ENCODE measurements at regions not wholly inside any gene's neighbourhood (a gene's known extent, or its start where the extent isn't known, plus 50 kb on each side); places are given as distances from the start of the nearest gene placed in this dataset.
"Not testable (repeated sequence)": the region's sequence is repeated elsewhere in the genome, so short reads cannot be mapped to it uniquely, and the experiment has no call there.

- no peaks in the 10 kb centered on the region for H3K4me1 Mint-ChIP-seq (ENCODE audit: low read depth)
- H3K36me3 Mint-ChIP-seq (ENCODE audit: low read depth): no peaks in the 10 kb centered on the region
Measured at GRCh38 chr10:80720549-80720948, 182.8 kb downstream of the SH2D4B start.

GRCh38 chr10:80728354-80728753 lies 190.7 kb downstream of the SH2D4B start:
- not testable (repeated sequence) for H3K27ac Mint-ChIP-seq

More at GRCh38 chr10:80720549-80720948, 182.8 kb downstream of the SH2D4B start:
- intact Hi-C loops (cut with micrococcal nuclease): no loop called here
- Mint-ChIP-seq H3K27me3 (ENCODE audit: insufficient read depth) (no peaks in the 10 kb centered on the region), H3K27ac (no peak overlapping the region), H3K9me3 (no peaks in the 10 kb centered on the region), H3K4me3 (no peak overlapping the region)
- no peak for DNase-seq (ENCODE audit: low spot score)

DNA sequence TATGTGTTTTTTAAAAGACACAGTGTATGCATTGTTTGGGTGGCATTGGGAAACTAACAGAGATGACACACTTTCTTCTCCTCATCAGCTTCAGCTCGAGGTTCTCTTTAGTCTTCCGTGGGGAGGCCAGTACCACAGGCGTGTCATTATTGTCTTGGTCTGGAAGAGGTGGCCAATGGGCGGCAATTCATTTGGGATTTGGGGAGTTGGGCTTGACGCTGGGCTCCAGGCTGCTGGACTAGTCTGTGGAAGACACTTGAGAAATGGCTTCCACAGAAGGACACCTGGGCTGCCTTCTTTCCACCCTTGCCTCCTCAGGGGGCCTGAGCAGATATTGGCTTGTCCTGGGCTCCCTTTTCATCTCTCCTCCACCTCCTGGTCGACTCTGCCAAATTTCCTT lies 192.2 kb downstream of the SH2D4B start:
- Mint-ChIP-seq H3K27ac (no peak overlapping the region), H3K9me3 (no peaks in the 10 kb centered on the region), H3K4me1 (ENCODE audit: low read depth) (no peaks in the 10 kb centered on the region), H3K4me3 (no peak overlapping the region), H3K36me3 (ENCODE audit: low read depth) (no peaks in the 10 kb centered on the region), H3K27me3 (ENCODE audit: insufficient read depth) (no peaks in the 10 kb centered on the region)
- intact Hi-C loops (cut with micrococcal nuclease): no loop called here
- no peak for DNase-seq (ENCODE audit: low spot score)

More at GRCh38 chr10:80728354-80728753, 190.7 kb downstream of the SH2D4B start:
- H3K4me3 Mint-ChIP-seq; H3K4me1 Mint-ChIP-seq (ENCODE audit: low read depth); H3K9me3 Mint-ChIP-seq; intact Hi-C loops (cut with micrococcal nuclease); H3K27me3 Mint-ChIP-seq (ENCODE audit: insufficient read depth); DNase-seq (ENCODE audit: low spot score); H3K36me3 Mint-ChIP-seq (ENCODE audit: low read depth): not testable (repeated sequence)

GRCh38 chr10:80730522-80730921 lies 192.8 kb downstream of the SH2D4B start:
- intact Hi-C loops (cut with micrococcal nuclease): no loop called here
- no peak overlapping the region for H3K4me3 Mint-ChIP-seq
- DNase-seq (ENCODE audit: low spot score): no peak
- no peaks in the 10 kb centered on the region for H3K36me3 Mint-ChIP-seq (ENCODE audit: low read depth)
- H3K4me1 Mint-ChIP-seq (ENCODE audit: low read depth): no peaks in the 10 kb centered on the region
- no peaks in the 10 kb centered on the region for H3K27me3 Mint-ChIP-seq (ENCODE audit: insufficient read depth)
- H3K9me3 Mint-ChIP-seq: no peaks in the 10 kb centered on the region
- H3K27ac Mint-ChIP-seq: no peak overlapping the region

DNA sequence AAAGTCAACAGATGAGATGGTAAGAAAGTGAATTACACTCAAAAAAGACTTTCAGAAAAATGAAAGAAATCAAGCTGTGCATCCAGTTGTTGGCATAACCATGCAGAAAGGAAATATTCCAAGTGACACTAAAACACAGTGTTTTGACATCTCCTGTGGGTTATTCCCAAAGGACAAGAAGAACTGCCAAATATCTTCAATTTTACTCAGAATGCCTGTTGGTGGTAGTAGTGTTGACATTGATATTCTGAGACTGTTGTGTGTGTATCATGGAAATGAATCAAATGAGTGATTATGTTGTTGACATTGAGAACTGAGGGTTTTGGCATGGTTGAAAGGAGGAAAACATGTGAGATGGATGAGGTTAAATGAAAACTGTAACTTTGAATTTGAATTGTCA lies 196.9 kb downstream of the SH2D4B start:
- no peak for DNase-seq (ENCODE audit: low spot score)
- no peaks in the 10 kb centered on the region for H3K4me1 Mint-ChIP-seq (ENCODE audit: low read depth)
- H3K9me3 Mint-ChIP-seq: no peaks in the 10 kb centered on the region
- H3K4me3 Mint-ChIP-seq: no peak overlapping the region
- H3K36me3 Mint-ChIP-seq (ENCODE audit: low read depth): no peaks in the 10 kb centered on the region
- no peaks in the 10 kb centered on the region for H3K27me3 Mint-ChIP-seq (ENCODE audit: insufficient read depth)
- intact Hi-C loops (cut with micrococcal nuclease): no loop called here
- no peak overlapping the region for H3K27ac Mint-ChIP-seq

GRCh38 chr10:80737209-80737608 lies 199.5 kb downstream of the SH2D4B start:
- Mint-ChIP-seq H3K4me3 (no peak overlapping the region), H3K27me3 (ENCODE audit: insufficient read depth) (peaks cover 3% of the 10 kb centered on the region), H3K36me3 (ENCODE audit: low read depth) (no peaks in the 10 kb centered on the region), H3K4me1 (ENCODE audit: low read depth) (no peaks in the 10 kb centered on the region), H3K27ac (no peak overlapping the region), H3K9me3 (no peaks in the 10 kb centered on the region)
- no peak for DNase-seq (ENCODE audit: low spot score)
- intact Hi-C loops (cut with micrococcal nuclease): no loop called here

GRCh38 chr10:80739328-80739727 lies 201.6 kb downstream of the SH2D4B start:
- Mint-ChIP-seq H3K27ac (no peak overlapping the region), H3K27me3 (ENCODE audit: insufficient read depth) (peaks cover 3% of the 10 kb centered on the region), H3K4me3 (no peak overlapping the region), H3K9me3 (no peaks in the 10 kb centered on the region), H3K4me1 (ENCODE audit: low read depth) (no peaks in the 10 kb centered on the region), H3K36me3 (ENCODE audit: low read depth) (no peaks in the 10 kb centered on the region)
- DNase-seq (ENCODE audit: low spot score): no peak
- intact Hi-C loops (cut with micrococcal nuclease): no loop called here

GRCh38 chr10:80739963-80740715 lies 202.4 kb downstream of the SH2D4B start:
- H3K36me3 Mint-ChIP-seq (ENCODE audit: low read depth): no peaks in the 10 kb centered on the region
- no peak overlapping the region for H3K4me3 Mint-ChIP-seq
- no peak overlapping the region for H3K27ac Mint-ChIP-seq
- intact Hi-C loops (cut with micrococcal nuclease): no loop called here
- DNase-seq (ENCODE audit: low spot score): no peak
- H3K4me1 Mint-ChIP-seq (ENCODE audit: low read depth): no peaks in the 10 kb centered on the region
- peaks cover 3% of the 10 kb centered on the region for H3K27me3 Mint-ChIP-seq (ENCODE audit: insufficient read depth)
- no peaks in the 10 kb centered on the region for H3K9me3 Mint-ChIP-seq

GRCh38 chr10:80741278-80741677 lies 203.6 kb downstream of the SH2D4B start:
- peaks cover 3% of the 10 kb centered on the region for H3K27me3 Mint-ChIP-seq (ENCODE audit: insufficient read depth)
- H3K36me3 Mint-ChIP-seq (ENCODE audit: low read depth): no peaks in the 10 kb centered on the region
- no peak overlapping the region for H3K4me3 Mint-ChIP-seq
- no peak overlapping the region for H3K27ac Mint-ChIP-seq
- intact Hi-C loops (cut with micrococcal nuclease): no loop called here
- DNase-seq (ENCODE audit: low spot score): no peak
- no peaks in the 10 kb centered on the region for H3K4me1 Mint-ChIP-seq (ENCODE audit: low read depth)
- H3K9me3 Mint-ChIP-seq: no peaks in the 10 kb centered on the region

DNA sequence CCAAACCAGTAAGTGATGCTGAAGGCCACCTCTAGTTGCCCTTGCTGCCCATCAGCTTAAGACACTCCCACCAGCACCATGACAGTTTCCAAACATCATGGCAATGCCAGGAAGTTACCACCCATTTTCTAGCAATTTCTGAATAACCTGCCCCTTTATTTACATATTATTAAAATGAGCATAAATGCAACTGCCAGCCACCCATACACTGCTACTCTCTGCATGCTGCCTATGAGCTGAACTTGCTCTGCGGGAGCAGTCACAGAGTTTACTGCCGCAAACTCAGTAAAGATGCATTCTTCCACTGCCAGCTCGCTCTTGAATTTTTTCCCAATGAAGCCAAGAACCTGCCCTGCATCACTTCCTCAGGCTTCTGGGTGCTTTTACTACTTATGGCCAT lies 212.6 kb downstream of the SH2D4B start:
- H3K27ac Mint-ChIP-seq: no peak overlapping the region
- no peaks in the 10 kb centered on the region for H3K4me1 Mint-ChIP-seq (ENCODE audit: low read depth)

GRCh38 chr10:80751940-80752339 lies 214.2 kb downstream of the SH2D4B start:
- H3K4me3 Mint-ChIP-seq: no peak overlapping the region
- no peaks in the 10 kb centered on the region for H3K4me1 Mint-ChIP-seq (ENCODE audit: low read depth)
- no peaks in the 10 kb centered on the region for H3K36me3 Mint-ChIP-seq (ENCODE audit: low read depth)
- H3K27me3 Mint-ChIP-seq (ENCODE audit: insufficient read depth): peaks cover 2% of the 10 kb centered on the region
- no peak for DNase-seq (ENCODE audit: low spot score)
- intact Hi-C loops (cut with micrococcal nuclease): no loop called here
- no peaks in the 10 kb centered on the region for H3K9me3 Mint-ChIP-seq
- H3K27ac Mint-ChIP-seq: no peak overlapping the region

More for the DNA sequence above, 212.6 kb downstream of the SH2D4B start:
- no peak for DNase-seq (ENCODE audit: low spot score)
- intact Hi-C loops (cut with micrococcal nuclease): no loop called here
- Mint-ChIP-seq H3K9me3 (no peaks in the 10 kb centered on the region), H3K27me3 (ENCODE audit: insufficient read depth) (peaks cover 2% of the 10 kb centered on the region), H3K36me3 (ENCODE audit: low read depth) (no peaks in the 10 kb centered on the region), H3K4me3 (no peak overlapping the region)

DNA sequence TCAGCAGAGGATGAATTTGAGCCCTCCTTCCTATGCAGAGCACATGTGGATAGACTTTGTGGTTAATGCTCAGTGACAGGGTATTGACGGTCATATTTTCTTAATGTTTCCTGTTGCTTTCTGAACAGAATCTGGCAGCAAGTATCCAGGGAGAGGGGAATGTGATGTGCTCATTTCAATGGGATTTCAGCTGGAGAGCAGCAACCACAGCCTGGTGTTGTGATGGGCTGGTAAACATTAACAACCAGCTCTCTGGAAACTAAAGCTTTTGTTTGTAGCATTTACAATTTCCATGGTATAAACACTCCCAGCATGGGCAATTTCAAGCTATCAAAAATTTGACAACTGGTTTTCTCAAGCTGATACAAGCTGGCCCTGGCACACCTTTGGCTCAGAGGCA lies 215.9 kb downstream of the SH2D4B start:
- Mint-ChIP-seq H3K4me1 (ENCODE audit: low read depth) (no peaks in the 10 kb centered on the region), H3K9me3 (no peaks in the 10 kb centered on the region), H3K27me3 (ENCODE audit: insufficient read depth) (peaks cover 2% of the 10 kb centered on the region), H3K27ac (no peak overlapping the region), H3K4me3 (no peak overlapping the region), H3K36me3 (ENCODE audit: low read depth) (no peaks in the 10 kb centered on the region)
- intact Hi-C loops (cut with micrococcal nuclease): no loop called here
- DNase-seq (ENCODE audit: low spot score): no peak

GRCh38 chr10:80755893-80756292 lies 218.2 kb downstream of the SH2D4B start:
- DNase-seq (ENCODE audit: low spot score): no peak
- H3K36me3 Mint-ChIP-seq (ENCODE audit: low read depth): no peaks in the 10 kb centered on the region
- no peak overlapping the region for H3K4me3 Mint-ChIP-seq
- H3K27me3 Mint-ChIP-seq (ENCODE audit: insufficient read depth): peaks cover 2% of the 10 kb centered on the region
- no peak overlapping the region for H3K27ac Mint-ChIP-seq
- intact Hi-C loops (cut with micrococcal nuclease): no loop called here
- H3K4me1 Mint-ChIP-seq (ENCODE audit: low read depth): no peaks in the 10 kb centered on the region
- H3K9me3 Mint-ChIP-seq: no peaks in the 10 kb centered on the region

DNA sequence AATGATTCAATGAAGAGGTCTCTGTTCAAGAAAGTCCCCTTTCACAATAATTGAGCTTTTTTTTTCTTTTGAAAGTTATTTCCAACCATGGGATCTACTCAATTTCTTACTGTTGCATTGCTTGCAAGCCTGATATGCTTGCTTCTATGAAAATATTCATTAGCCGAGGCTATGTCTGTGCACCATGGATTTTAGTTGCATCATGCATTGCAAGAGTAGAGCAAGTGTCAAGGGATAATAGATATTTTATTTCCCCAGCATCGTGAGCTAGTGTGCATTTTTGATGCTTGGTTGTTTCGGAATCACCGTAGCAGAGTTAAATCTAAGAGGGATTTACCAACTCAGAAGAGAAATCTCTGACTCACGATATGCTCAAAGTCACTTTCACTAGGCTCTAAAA lies 222.0 kb downstream of the SH2D4B start:
- Mint-ChIP-seq H3K4me1 (ENCODE audit: low read depth) (no peaks in the 10 kb centered on the region), H3K36me3 (ENCODE audit: low read depth) (no peaks in the 10 kb centered on the region), H3K27me3 (ENCODE audit: insufficient read depth) (peaks cover 1% of the 10 kb centered on the region), H3K27ac (no peak overlapping the region), H3K9me3 (no peaks in the 10 kb centered on the region), H3K4me3 (no peak overlapping the region)
- intact Hi-C loops (cut with micrococcal nuclease): no loop called here
- DNase-seq (ENCODE audit: low spot score): no peak

Data from activated T-helper 1 cell treated with anti-CD3 and anti-CD28 coated beads, Interleukin-12 subunit alpha, Interleukin-12 subunit beta, Interleukin-2, Interleukin-4 antibody, amounts not matched to agents 30 ng/mL and 10 ng/mL and 1 ng/mL, durations not matched to agents 14 hours and 24 hours and 36 hours (primary cell).